Islet precursor cell (in vitro differentiated cells): ENCODE measurements at regions not wholly inside any gene's neighbourhood (a gene's known extent, or its start where the extent isn't known, plus 50 kb on each side); places are given as distances from the start of the nearest gene placed in this dataset.

Source experiments
- DNase-seq: peaks from one replicate; pipeline ENCODE4 v3.0.0-alpha.2; 2018

GRCh38 chr13:88919970-88920628 is 1248.9 kb downstream of the SLITRK5 start:
- no peak for DNase-seq

GRCh38 chr13:88925954-88926353 is 1254.8 kb downstream of the SLITRK5 start:
- no peak for DNase-seq

- peak; percentile 40 for DNase-seq
These were observed 1255.8 kb downstream of the SLITRK5 start for GRCh38 chr13:88926890-88927502.

- DNase-seq = no peak
These were observed 1261.8 kb downstream of the SLITRK5 start for GRCh38 chr13:88932950-88933349.

GRCh38 chr13:88937384-88937783 is 1266.2 kb downstream of the SLITRK5 start:
- no peak for DNase-seq

- no peak for DNase-seq
These were observed 1274.6 kb downstream of the SLITRK5 start for GRCh38 chr13:88945793-88946192.

- DNase-seq = no peak
These were observed 1277.3 kb downstream of the SLITRK5 start for GRCh38 chr13:88948501-88948900.

GRCh38 chr13:88958821-88959220 is 1287.7 kb downstream of the SLITRK5 start:
- DNase-seq = no peak

- no peak for DNase-seq
These were observed 1305.3 kb downstream of the SLITRK5 start for GRCh38 chr13:88976466-88976865.

- DNase-seq = no peak
These were observed 1307.4 kb downstream of the SLITRK5 start for GRCh38 chr13:88978607-88979006.

- no peak for DNase-seq
These were observed 1308.4 kb downstream of the SLITRK5 start for GRCh38 chr13:88979465-88980175.

- DNase-seq = no peak
These were observed 1332.5 kb downstream of the SLITRK5 start for GRCh38 chr13:89003656-89004055.

- DNase-seq = no peak
These were observed 1340.4 kb downstream of the SLITRK5 start for GRCh38 chr13:89011615-89012014.

- DNase-seq = no peak
These were observed 1356.6 kb downstream of the SLITRK5 start for GRCh38 chr13:89027694-89028306.

- DNase-seq = no peak
These were observed 1357.9 kb downstream of the SLITRK5 start for GRCh38 chr13:89029062-89029461.

- DNase-seq = no peak
These were observed 1362.8 kb downstream of the SLITRK5 start for GRCh38 chr13:89034015-89034414.

- no peak for DNase-seq
These were observed 1381.5 kb downstream of the SLITRK5 start for GRCh38 chr13:89052699-89053098.

- DNase-seq = no peak
These were observed 1382.2 kb downstream of the SLITRK5 start for GRCh38 chr13:89053418-89053817.

GRCh38 chr13:89057274-89057673 is 1386.1 kb downstream of the SLITRK5 start:
- no peak for DNase-seq

- DNase-seq = no peak
These were observed 1386.7 kb downstream of the SLITRK5 start for GRCh38 chr13:89057862-89058261.

GRCh38 chr13:89061821-89062220 is 1390.7 kb downstream of the SLITRK5 start:
- peak; percentile 51 for DNase-seq

GRCh38 chr13:89066868-89067466 is 1395.8 kb downstream of the SLITRK5 start:
- no peak for DNase-seq

GRCh38 chr13:89072979-89073378 is 1401.8 kb downstream of the SLITRK5 start:
- no peak for DNase-seq
